Calu3 (cell line): ENCODE measurements at regions not wholly inside any gene's neighbourhood (a gene's known extent, or its start where the extent isn't known, plus 50 kb on each side); places are given as distances from the start of the nearest gene placed in this dataset.

ENCODE experiments used
- BruUV-seq: library from RNA; stranded (reverse); fragments of 400-500 nt; replicated peaks from 2 replicates; lab custom pipeline; 2021; lab: Mats Ljungman, UMichigan
- CTCF ChIA-PET: fragments of 300-600 bp; sonication (Branson Sonifier 250); formaldehyde crosslinking; loops from one replicate; lab custom pipeline; 2022; ENCODE audit warnings: antibody characterized with exemption; lab: Charles Lee
- DNase-seq: peaks from one replicate; pipeline ENCODE4 v3.0.0; 2022
- H3K27ac Mint-ChIP-seq: one replicate; pipeline ENCODE4 v1.8.0; 2022; ENCODE audit warnings: mixed read lengths; ENCODE audit not compliant: unreplicated experiment
- H3K27me3 Mint-ChIP-seq: one replicate; pipeline ENCODE4 v1.8.0; 2022; ENCODE audit warnings: mixed read lengths; ENCODE audit not compliant: unreplicated experiment
- H3K36me3 Mint-ChIP-seq: one replicate; pipeline ENCODE4 v1.8.0; 2022; ENCODE audit warnings: mild to moderate bottlenecking, moderate library complexity, mixed read lengths; ENCODE audit not compliant: insufficient read depth, unreplicated experiment
- H3K4me1 Mint-ChIP-seq: one replicate; pipeline ENCODE4 v1.8.0; 2022; ENCODE audit warnings: mild to moderate bottlenecking, low read depth, mixed read lengths; ENCODE audit not compliant: unreplicated experiment
- H3K4me3 Mint-ChIP-seq: one replicate; pipeline ENCODE4 v1.8.0; 2022; ENCODE audit warnings: mild to moderate bottlenecking, low read depth, moderate library complexity, mixed read lengths; ENCODE audit not compliant: unreplicated experiment
- H3K9me3 Mint-ChIP-seq: one replicate; pipeline ENCODE4 v1.8.0; 2022; ENCODE audit warnings: low read depth, mixed read lengths; ENCODE audit not compliant: unreplicated experiment
- CTCF ChIP-seq: fragments of 200-600 bp; IDR thresholded peaks from one replicate; pipeline ENCODE4 v1.8.0; 2022; ENCODE audit warnings: antibody characterized with exemption; ENCODE audit not compliant: unreplicated experiment
- intact Hi-C: fragments of 100-400 bp; cut with micrococcal nuclease; formaldehyde crosslinking; loops from one replicate; pipeline ENCODE4 v1.10.0; 2022; ENCODE audit not compliant: unreplicated experiment

GRCh38 chr7:66864294-66864693, 56.7 kb upstream of the TMEM248 start:
- BruUV-seq: no TSS peak
- no peaks in the 10 kb centered on the region for H3K36me3 Mint-ChIP-seq
- no peak for DNase-seq
- H3K27me3 Mint-ChIP-seq: no peaks in the 10 kb centered on the region
- CTCF ChIA-PET: no interaction called here
- intact Hi-C loops: no loop called here
- H3K27ac Mint-ChIP-seq: no peak overlapping the region
- no peak overlapping the region for H3K4me3 Mint-ChIP-seq
- peaks cover 24% of the 10 kb centered on the region for H3K4me1 Mint-ChIP-seq
- TF ChIP-seq CTCF: no peak
- H3K9me3 Mint-ChIP-seq: no peaks in the 10 kb centered on the region

- H3K27ac Mint-ChIP-seq: no peak overlapping the region
- CTCF ChIA-PET: no interaction called here
Measured at GRCh38 chr7:66865290-66865864, 55.6 kb upstream of the TMEM248 start.

GRCh38 chr7:66867198-66867790, 53.7 kb upstream of the TMEM248 start:
- Mint-ChIP-seq H3K4me1 (peaks cover 24% of the 10 kb centered on the region), H3K27ac (peak overlapping the region; percentile 33)
- no peak for DNase-seq

More at GRCh38 chr7:66865290-66865864, 55.6 kb upstream of the TMEM248 start:
- intact Hi-C loops: no loop called here
- Mint-ChIP-seq H3K4me1 (peaks cover 24% of the 10 kb centered on the region), H3K36me3 (no peaks in the 10 kb centered on the region), H3K27me3 (no peaks in the 10 kb centered on the region), H3K9me3 (no peaks in the 10 kb centered on the region), H3K4me3 (no peak overlapping the region)
- BruUV-seq: no TSS peak
- TF ChIP-seq CTCF: no peak
- no peak for DNase-seq

GRCh38 chr7:66869660-66870450, 51.2 kb upstream of the TMEM248 start:
- H3K27me3 Mint-ChIP-seq: no peaks in the 10 kb centered on the region
- H3K4me3 Mint-ChIP-seq: no peak overlapping the region
- no TSS peak for BruUV-seq
- CTCF ChIA-PET: no interaction called here
- intact Hi-C loops: no loop called here
- H3K36me3 Mint-ChIP-seq: no peaks in the 10 kb centered on the region
- H3K4me1 Mint-ChIP-seq: peaks cover 24% of the 10 kb centered on the region
- no peak for DNase-seq
- H3K9me3 Mint-ChIP-seq: no peaks in the 10 kb centered on the region
- TF ChIP-seq CTCF: no peak
- H3K27ac Mint-ChIP-seq: no peak overlapping the region

More at GRCh38 chr7:66867198-66867790, 53.7 kb upstream of the TMEM248 start:
- no TSS peak for BruUV-seq
- TF ChIP-seq CTCF: no peak
- Mint-ChIP-seq H3K4me3 (no peak overlapping the region), H3K9me3 (no peaks in the 10 kb centered on the region), H3K36me3 (no peaks in the 10 kb centered on the region), H3K27me3 (no peaks in the 10 kb centered on the region)
- intact Hi-C loops: no loop called here
- CTCF ChIA-PET: no interaction called here
